DMS114 treated with DMSO at 0.1 percent for 48 hours (cell line): ENCODE measurements at regions not wholly inside any gene's neighbourhood (a gene's known extent, or its start where the extent isn't known, plus 50 kb on each side); places are given as distances from the start of the nearest gene placed in this dataset.

Source experiments
- DNase-seq: peaks from one replicate; lab custom pipeline; 2025; ENCODE audit not compliant: unreplicated experiment; lab: John Stamatoyannopoulos, UW

- no peak for DNase-seq
These were observed 626.5 kb upstream of the GALNTL6 start for GRCh38 chr4:171186700-171187099.

GRCh38 chr4:171181090-171181489 is 632.1 kb upstream of the GALNTL6 start:
- DNase-seq = no peak

GRCh38 chr4:171170671-171171070 is 642.5 kb upstream of the GALNTL6 start:
- no peak for DNase-seq

- DNase-seq = no peak
These were observed 643.8 kb upstream of the GALNTL6 start for GRCh38 chr4:171169396-171169795.

GRCh38 chr4:171162478-171162877 is 650.7 kb upstream of the GALNTL6 start:
- DNase-seq = no peak

GRCh38 chr4:171157462-171158082 is 655.6 kb upstream of the GALNTL6 start:
- DNase-seq = no peak

- no peak for DNase-seq
These were observed 670.6 kb upstream of the GALNTL6 start for GRCh38 chr4:171142639-171143038.

GRCh38 chr4:171142045-171142444 is 671.2 kb upstream of the GALNTL6 start:
- DNase-seq = no peak

GRCh38 chr4:171130256-171130801 is 682.9 kb upstream of the GALNTL6 start:
- no peak for DNase-seq

- DNase-seq = no peak
These were observed 695.1 kb upstream of the GALNTL6 start for GRCh38 chr4:171118091-171118490.

- no peak for DNase-seq
These were observed 695.7 kb upstream of the GALNTL6 start for GRCh38 chr4:171117457-171117856.

- no peak for DNase-seq
These were observed 711.4 kb upstream of the GALNTL6 start for GRCh38 chr4:171101845-171102244.

GRCh38 chr4:171087089-171087488 is 726.1 kb upstream of the GALNTL6 start:
- DNase-seq = no peak

GRCh38 chr4:171067422-171067821 is 745.8 kb upstream of the GALNTL6 start:
- DNase-seq = no peak

- DNase-seq = no peak
These were observed 763.8 kb upstream of the GALNTL6 start for GRCh38 chr4:171049380-171049779.

- DNase-seq = no peak
These were observed 770.1 kb upstream of the GALNTL6 start for GRCh38 chr4:171042989-171043524.

GRCh38 chr4:171035909-171036308 is 777.3 kb upstream of the GALNTL6 start:
- DNase-seq = no peak

- no peak for DNase-seq
These were observed 781.9 kb upstream of the GALNTL6 start for GRCh38 chr4:171031338-171031737.

GRCh38 chr4:171025776-171026175 is 787.4 kb upstream of the GALNTL6 start:
- DNase-seq = no peak

GRCh38 chr4:171025343-171025742 is 787.9 kb upstream of the GALNTL6 start:
- DNase-seq = no peak

GRCh38 chr4:171024720-171025303 is 788.4 kb upstream of the GALNTL6 start:
- DNase-seq = no peak

GRCh38 chr4:171022824-171023230 is 790.4 kb upstream of the GALNTL6 start:
- no peak for DNase-seq
